HG02642 (cell line): ENCODE measurements at regions not wholly inside any gene's neighbourhood (a gene's known extent, or its start where the extent isn't known, plus 50 kb on each side); places are given as distances from the start of the nearest gene placed in this dataset.

Experiments
- ATAC-seq: cut with Tn5 transposase; IDR thresholded peaks from one replicate; pipeline ENCODE4 v1.9.1; 2021; ENCODE audit warnings: mild to moderate bottlenecking; ENCODE audit not compliant: unreplicated experiment, poor library complexity

DNA sequence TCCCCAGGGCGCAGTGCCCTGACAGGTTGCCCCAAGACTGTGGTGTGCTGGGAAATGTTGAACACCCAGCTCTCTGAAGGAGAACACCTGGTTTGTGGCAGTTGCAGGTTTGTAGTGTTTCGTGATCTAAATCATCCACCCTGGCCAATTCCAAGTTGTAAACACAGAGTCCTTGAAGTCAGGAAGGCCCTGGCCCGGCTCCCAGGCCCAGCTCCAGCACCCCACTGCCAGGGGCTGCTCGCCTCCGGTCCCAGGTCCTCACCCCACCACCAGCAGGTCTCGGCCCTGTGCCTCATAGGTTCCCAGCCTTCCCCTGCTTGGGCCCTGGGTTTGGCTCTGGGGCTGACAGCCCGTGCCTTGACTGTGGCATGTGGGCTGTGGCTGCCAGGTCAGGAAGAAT is 121.4 kb upstream of the MLN start:
- ATAC-seq = no peak

DNA sequence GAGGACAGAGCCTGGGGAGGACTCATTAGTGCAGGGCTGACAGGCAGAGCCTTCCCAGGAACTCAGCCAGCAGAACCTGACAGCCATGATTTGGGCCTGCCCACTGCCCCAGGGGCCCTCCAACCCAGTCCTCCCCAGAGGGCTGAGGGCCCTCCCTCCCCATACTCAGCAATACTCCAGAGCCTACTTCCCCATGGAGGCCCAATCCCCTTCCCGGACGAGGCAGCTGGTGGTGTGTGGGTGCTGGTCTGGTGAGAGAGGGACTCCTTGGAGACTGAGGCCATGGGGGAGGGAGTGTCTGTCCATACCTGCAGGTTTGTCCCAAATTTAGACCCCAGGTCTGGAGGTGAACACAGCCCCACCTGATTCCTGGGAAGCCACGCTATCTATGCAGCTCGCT is 120.9 kb upstream of the MLN start:
- no peak for ATAC-seq

DNA sequence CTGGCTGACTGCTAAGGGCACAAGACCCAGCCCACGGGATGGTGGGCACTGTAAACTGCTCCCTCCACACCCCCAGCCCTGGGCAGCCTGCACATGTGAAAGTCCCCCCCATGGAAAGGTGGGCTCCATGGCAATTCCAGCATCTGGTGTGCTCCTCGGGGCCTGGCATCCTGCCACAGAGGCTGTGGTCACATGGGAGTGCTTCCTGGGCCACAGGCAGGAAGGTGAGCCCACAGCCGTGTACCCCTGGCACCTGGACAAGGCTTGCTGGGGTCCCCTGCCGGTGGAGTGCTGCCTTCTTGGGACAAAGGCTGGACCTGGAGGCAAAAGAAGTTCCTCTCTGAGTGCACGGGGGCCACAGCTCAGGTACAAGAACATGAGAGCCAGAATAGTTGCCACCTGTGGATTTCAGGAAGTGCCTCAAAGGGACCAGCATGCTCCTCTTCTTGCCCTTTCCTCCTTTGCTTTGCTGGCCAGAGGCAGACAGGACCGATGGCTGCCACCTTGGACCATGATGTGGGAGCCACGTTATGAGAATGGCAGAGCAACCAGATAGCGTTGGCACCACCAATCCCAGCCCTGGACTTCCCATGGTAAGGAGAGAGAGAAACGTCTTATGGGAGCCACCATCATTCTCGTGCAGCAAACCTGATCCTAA is 120.2 kb upstream of the MLN start:
- no peak for ATAC-seq

- ATAC-seq = no peak
Measured at GRCh38 chr6:33921745-33922144, 117.9 kb upstream of the MLN start.

DNA sequence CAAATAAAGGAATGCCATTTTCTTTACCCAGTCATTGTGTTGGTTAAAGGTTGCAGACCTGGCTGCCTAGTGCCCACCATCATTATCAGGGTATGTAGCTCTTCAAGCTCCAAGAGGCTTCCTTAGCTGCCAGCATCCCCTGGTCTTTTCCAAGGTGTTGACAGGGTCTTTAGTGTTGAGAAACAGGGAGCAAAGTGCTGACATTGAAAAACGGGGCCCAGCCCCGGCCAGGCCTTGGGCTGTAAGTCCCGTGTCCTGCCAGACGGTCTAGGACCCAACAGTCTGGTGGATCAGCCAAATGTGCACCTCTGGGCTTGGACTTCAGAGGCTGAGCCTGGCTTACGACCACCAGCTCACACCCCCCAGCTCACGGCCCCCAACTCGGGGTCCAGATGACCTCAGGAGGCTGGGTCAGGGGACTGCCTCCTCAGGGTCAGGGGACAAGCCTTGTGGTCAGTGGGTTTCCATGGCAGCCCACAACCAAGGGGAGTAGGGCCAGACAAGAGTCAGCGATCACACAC is 114.4 kb upstream of the MLN start:
- no peak for ATAC-seq

- ATAC-seq = no peak
Measured at GRCh38 chr6:33915134-33915533, 111.3 kb upstream of the MLN start.

- no peak for ATAC-seq
Measured at GRCh38 chr6:33914645-33915044, 110.8 kb upstream of the MLN start.

- ATAC-seq = no peak
Measured at GRCh38 chr6:33912195-33912594, 108.4 kb upstream of the MLN start.

GRCh38 chr6:33911488-33911887 is 107.7 kb upstream of the MLN start:
- ATAC-seq = no peak

DNA sequence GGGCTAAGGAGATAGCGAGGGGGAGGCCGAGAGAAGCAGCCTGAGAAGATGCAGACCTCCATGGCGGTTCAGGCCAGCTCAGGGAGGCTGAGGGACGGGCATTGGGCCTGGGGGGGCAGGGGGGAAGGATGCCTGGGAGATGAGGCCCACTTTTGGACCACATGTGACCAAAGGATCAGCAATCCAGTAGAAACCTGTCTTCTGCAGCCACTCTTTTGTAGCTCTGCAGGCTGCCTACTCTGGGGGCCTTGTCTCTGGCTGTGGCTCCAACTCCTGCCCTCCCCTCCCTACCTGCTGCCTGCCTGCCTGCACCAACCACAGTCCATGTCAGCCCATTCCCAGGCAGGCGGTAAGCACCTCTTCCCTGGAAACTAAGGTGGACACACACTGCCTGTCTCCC is 106.8 kb upstream of the MLN start:
- ATAC-seq = no peak

DNA sequence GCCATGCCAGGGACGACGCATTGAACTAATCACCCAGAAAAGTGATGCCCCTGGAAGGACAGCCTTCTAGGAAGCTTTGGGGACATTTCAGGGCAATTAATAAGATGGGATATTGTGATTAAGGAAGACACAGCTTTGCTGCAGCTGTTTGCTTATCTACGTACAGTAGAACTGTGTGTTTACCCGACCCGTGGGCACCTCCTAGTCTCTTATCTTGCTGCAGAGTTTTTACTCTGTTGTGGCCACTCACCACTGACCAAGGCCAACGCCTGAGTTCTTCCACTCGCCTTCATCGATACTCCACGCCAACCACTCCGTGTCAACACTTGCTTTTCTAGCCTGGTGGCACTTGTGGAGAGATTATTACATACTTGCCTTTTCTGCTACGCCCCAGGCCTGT is 105.9 kb upstream of the MLN start:
- ATAC-seq = no peak

GRCh38 chr6:33908025-33908424 is 104.2 kb upstream of the MLN start:
- ATAC-seq = no peak

- ATAC-seq = no peak
Measured at GRCh38 chr6:33907227-33907626, 103.4 kb upstream of the MLN start.

GRCh38 chr6:33906439-33906838 is 102.6 kb upstream of the MLN start:
- no peak for ATAC-seq

GRCh38 chr6:33905071-33905609 is 101.3 kb upstream of the MLN start:
- ATAC-seq = no peak

GRCh38 chr6:33904747-33905065 is 100.9 kb upstream of the MLN start:
- ATAC-seq = no peak

DNA sequence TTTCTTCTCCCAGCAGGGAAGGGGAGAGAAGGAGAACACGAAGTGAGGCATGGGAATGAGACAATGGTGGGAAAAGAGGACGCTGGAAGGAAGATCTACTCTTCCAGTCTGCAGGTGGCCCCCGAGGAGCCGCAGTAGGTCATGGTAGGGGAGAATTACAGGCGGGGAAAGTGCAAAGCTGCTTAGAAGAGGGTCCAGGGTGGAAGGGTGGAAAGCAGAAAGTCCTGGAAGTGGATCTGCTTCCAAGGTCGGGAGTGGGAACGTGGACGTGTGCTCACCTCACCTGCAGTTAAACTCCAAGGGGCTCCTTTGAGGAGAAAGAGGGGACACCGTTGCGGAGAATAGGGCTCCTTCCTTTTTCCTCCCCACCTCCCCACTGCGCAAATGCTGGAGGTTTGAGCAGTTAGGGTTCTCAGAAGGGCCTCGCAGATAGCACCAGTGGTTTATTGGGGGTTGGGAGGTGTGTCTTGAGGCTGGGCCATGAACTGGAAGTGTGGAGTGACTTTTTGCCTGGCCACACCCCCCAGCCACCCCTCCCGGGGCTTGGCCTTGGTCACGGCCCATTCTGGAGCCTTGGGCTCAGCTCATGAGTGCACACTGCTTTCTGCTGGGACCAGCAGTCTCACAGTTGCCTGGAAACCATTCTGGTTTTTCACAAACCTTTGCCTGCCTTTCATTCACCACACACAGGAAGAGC is 100.4 kb upstream of the MLN start:
- ATAC-seq = peak; percentile 65

DNA sequence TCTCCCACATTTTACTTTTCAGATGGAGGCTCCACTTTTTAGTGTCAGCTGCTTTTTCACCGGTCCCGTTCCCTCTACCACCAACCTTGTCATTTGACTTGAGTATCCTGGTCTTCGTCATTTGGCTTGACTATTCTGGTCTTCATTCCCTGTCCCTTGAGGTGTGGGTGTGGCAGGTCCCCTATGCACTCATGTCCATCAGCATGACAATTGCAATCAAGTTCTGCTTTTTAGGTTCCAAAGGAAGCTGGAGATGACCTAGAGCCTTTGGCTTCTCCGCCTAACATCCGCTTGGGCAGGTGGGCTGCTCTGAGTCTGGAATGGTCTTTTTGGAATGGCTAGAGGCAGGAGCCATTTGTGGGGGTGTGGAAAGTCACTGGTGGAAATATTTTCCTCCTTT is 99.8 kb upstream of the MLN start:
- ATAC-seq = no peak

DNA sequence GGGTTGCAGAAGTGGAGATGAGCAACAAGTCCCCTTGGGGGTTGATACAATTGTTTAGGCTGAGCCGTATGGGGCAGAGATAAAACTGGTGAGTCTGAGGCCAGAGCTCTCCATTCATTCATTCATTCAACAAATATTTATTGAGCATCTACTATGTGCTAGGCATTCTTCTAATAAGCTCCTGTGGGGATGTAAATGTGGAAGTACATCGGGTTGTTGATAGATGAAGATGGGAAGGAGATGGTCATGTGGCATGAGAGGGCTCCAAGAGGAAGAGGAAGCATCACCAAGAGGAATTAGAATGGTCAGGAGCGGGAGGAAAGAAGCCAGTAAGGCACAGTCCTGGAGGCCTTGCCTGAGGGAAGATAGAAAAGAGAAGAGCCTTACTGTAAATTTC is 98.7 kb upstream of the MLN start:
- ATAC-seq = no peak

GRCh38 chr6:33901822-33902456 is 98.1 kb upstream of the MLN start:
- ATAC-seq = no peak

- no peak for ATAC-seq
Measured at GRCh38 chr6:33898771-33899170, 95.0 kb upstream of the MLN start.
